CD8-positive, alpha-beta memory T cell (primary cell): ENCODE measurements at regions not wholly inside any gene's neighbourhood (a gene's known extent, or its start where the extent isn't known, plus 50 kb on each side); places are given as distances from the start of the nearest gene placed in this dataset.

Source experiments
- CTCF ChIA-PET: fragments of 350-600 bp; sonication (Branson Sonifier 250); formaldehyde crosslinking; loops from one replicate; lab custom pipeline; 2021; ENCODE audit warnings: antibody characterized with exemption; lab: Charles Lee
- POLR2A ChIA-PET: fragments of 350-600 bp; sonication (Branson Sonifier 250); formaldehyde crosslinking; loops from one replicate; lab custom pipeline; 2021; ENCODE audit warnings: antibody characterized with exemption; lab: Charles Lee
- DNase-seq, 5 donors: peaks; one replicate each; pipeline versions ENCODE4 v3.0.0 to v3.0.0-alpha.2; 2020 to 2022; ENCODE audit warnings: mixed read lengths in 1 of 5
- H3K27ac ChIP-seq: one replicate; pipeline ENCODE4 v1.7.0; 2013; ENCODE audit warnings: low read depth, mild to moderate bottlenecking, low read length, moderate library complexity
- H3K27me3 ChIP-seq: 2 replicates; pipeline ENCODE4 v1.7.0; 2013; ENCODE audit warnings: low read length, mild to moderate bottlenecking; ENCODE audit not compliant: insufficient read depth, poor library complexity, severe bottlenecking
- H3K36me3 ChIP-seq: 2 replicates; pipeline ENCODE4 v1.7.0; 2013; ENCODE audit warnings: mild to moderate bottlenecking, low read length, moderate library complexity; ENCODE audit not compliant: insufficient read depth
- H3K4me1 ChIP-seq: 2 replicates; pipeline ENCODE4 v1.7.0; 2013; ENCODE audit warnings: mild to moderate bottlenecking, low read length, moderate library complexity; ENCODE audit not compliant: insufficient read depth
- H3K4me3 ChIP-seq: 2 replicates; pipeline ENCODE4 v1.7.0; 2013; ENCODE audit warnings: mild to moderate bottlenecking, low read length
- H3K9me3 ChIP-seq: 2 replicates; pipeline ENCODE4 v1.7.0; 2013; ENCODE audit warnings: mild to moderate bottlenecking, low read length
- H3K27ac Mint-ChIP-seq, 8 donors: one replicate each; pipeline ENCODE4 v1.8.0; 2020 to 2021; ENCODE audit warnings: mixed read lengths in 8 of 8, mild to moderate bottlenecking in 6 of 8, inconsistent platforms in 3 of 8, moderate library complexity in 3 of 8
- H3K27me3 Mint-ChIP-seq, 2 donors: one replicate each; pipeline ENCODE4 v1.8.0; 2020 to 2021; ENCODE audit warnings: mixed read lengths in 2 of 2, mild to moderate bottlenecking in 1 of 2, moderate library complexity in 1 of 2
- H3K36me3 Mint-ChIP-seq, 3 donors: one replicate each; pipeline ENCODE4 v1.8.0; 2020 to 2021; ENCODE audit warnings: mixed read lengths in 3 of 3, inconsistent platforms in 1 of 3, mild to moderate bottlenecking in 1 of 3
- H3K4me1 Mint-ChIP-seq, 3 donors: one replicate each; pipeline ENCODE4 v1.8.0; 2020 to 2021; ENCODE audit warnings: mixed read lengths in 3 of 3, inconsistent platforms in 1 of 3, mild to moderate bottlenecking in 1 of 3
- H3K4me3 Mint-ChIP-seq, 7 donors: one replicate each; pipeline ENCODE4 v1.8.0; 2020 to 2021; ENCODE audit warnings: mixed read lengths in 7 of 7, mild to moderate bottlenecking in 6 of 7, moderate library complexity in 4 of 7, inconsistent platforms in 2 of 7
- H3K9me3 Mint-ChIP-seq, 5 donors: one replicate each; pipeline ENCODE4 v1.8.0; 2020 to 2022; ENCODE audit warnings: mixed read lengths in 5 of 5, mild to moderate bottlenecking in 3 of 5, moderate library complexity in 2 of 5, inconsistent platforms in 1 of 5

- H3K4me3 Mint-ChIP-seq = no peak overlapping the region
- Histone ChIP-seq H3K27ac (no peak overlapping the region), H3K4me1 (no peaks in the 10 kb centered on the region), H3K27me3 (no peaks in the 10 kb centered on the region), H3K9me3 (no peaks in the 10 kb centered on the region), H3K36me3 (no peaks in the 10 kb centered on the region), H3K4me3 (no peak overlapping the region)
- CTCF ChIA-PET = no interaction called here
- POLR2A ChIA-PET = no interaction called here
- no peaks in the 10 kb centered on the region for H3K36me3 Mint-ChIP-seq
- no peaks in the 10 kb centered on the region for H3K4me1 Mint-ChIP-seq
- no peak for DNase-seq
- H3K9me3 Mint-ChIP-seq = peaks cover 0 to 2% (median 0%) of the 10 kb centered on the region in 5 donors
- peaks cover 7 to 26% of the 10 kb centered on the region in 2 donors for H3K27me3 Mint-ChIP-seq
- H3K27ac Mint-ChIP-seq = no peak overlapping the region
Measured at GRCh38 chr2:173706936-173707335, 258.2 kb downstream of the SP3 start.

GRCh38 chr2:173708806-173709205, 256.4 kb downstream of the SP3 start:
- H3K4me1 Mint-ChIP-seq = no peaks in the 10 kb centered on the region
- H3K4me3 Mint-ChIP-seq = no peak overlapping the region
- Histone ChIP-seq H3K27ac (no peak overlapping the region), H3K4me3 (no peak overlapping the region), H3K36me3 (no peaks in the 10 kb centered on the region), H3K9me3 (no peaks in the 10 kb centered on the region), H3K4me1 (no peaks in the 10 kb centered on the region), H3K27me3 (no peaks in the 10 kb centered on the region)
- peaks cover 7 to 26% of the 10 kb centered on the region in 2 donors for H3K27me3 Mint-ChIP-seq
- no peak overlapping the region for H3K27ac Mint-ChIP-seq
- no peaks in the 10 kb centered on the region for H3K36me3 Mint-ChIP-seq
- no peak for DNase-seq
- ChIA-PET POLR2A (no interaction called here), CTCF (no interaction called here)
- peaks cover 0 to 2% (median 0%) of the 10 kb centered on the region in 5 donors for H3K9me3 Mint-ChIP-seq

GRCh38 chr2:173711816-173712215, 253.4 kb downstream of the SP3 start:
- H3K27me3 ChIP-seq = no peaks in the 10 kb centered on the region
- H3K4me3 Mint-ChIP-seq = no peak overlapping the region
- CTCF ChIA-PET = no interaction called here
- POLR2A ChIA-PET = no interaction called here
- H3K4me1 ChIP-seq = no peaks in the 10 kb centered on the region
- peaks cover 5 to 28% of the 10 kb centered on the region in 2 donors for H3K27me3 Mint-ChIP-seq
- H3K9me3 Mint-ChIP-seq = no peaks in the 10 kb centered on the region
- H3K27ac ChIP-seq = no peak overlapping the region
- H3K36me3 ChIP-seq = no peaks in the 10 kb centered on the region
- no peak overlapping the region for H3K27ac Mint-ChIP-seq
- H3K4me3 ChIP-seq = no peak overlapping the region
- H3K9me3 ChIP-seq = no peaks in the 10 kb centered on the region
- H3K36me3 Mint-ChIP-seq = no peaks in the 10 kb centered on the region
- DNase-seq = no peak
- no peaks in the 10 kb centered on the region for H3K4me1 Mint-ChIP-seq

GRCh38 chr2:173713904-173714555, 251.1 kb downstream of the SP3 start:
- H3K36me3 ChIP-seq = no peaks in the 10 kb centered on the region
- no peaks in the 10 kb centered on the region for H3K4me1 ChIP-seq
- H3K27me3 ChIP-seq = no peaks in the 10 kb centered on the region
- H3K4me3 Mint-ChIP-seq = no peak overlapping the region
- no peak overlapping the region for H3K27ac ChIP-seq
- no peaks in the 10 kb centered on the region for H3K4me1 Mint-ChIP-seq
- no peak for DNase-seq
- no peak overlapping the region for H3K27ac Mint-ChIP-seq
- no peaks in the 10 kb centered on the region for H3K9me3 ChIP-seq
- ChIA-PET CTCF (no interaction called here), POLR2A (no interaction called here)
- peaks cover 13 to 31% of the 10 kb centered on the region in 2 donors for H3K27me3 Mint-ChIP-seq
- no peak overlapping the region for H3K4me3 ChIP-seq
- H3K9me3 Mint-ChIP-seq = peaks cover 0 to 3% (median 0%) of the 10 kb centered on the region in 5 donors
- H3K36me3 Mint-ChIP-seq = no peaks in the 10 kb centered on the region

GRCh38 chr2:173715441-173715840, 249.7 kb downstream of the SP3 start:
- POLR2A ChIA-PET = no interaction called here

GRCh38 chr2:173716458-173717052, 248.6 kb downstream of the SP3 start:
- H3K27me3 Mint-ChIP-seq = peaks cover 15 to 48% of the 10 kb centered on the region in 2 donors
- no peak overlapping the region for H3K27ac Mint-ChIP-seq
- CTCF ChIA-PET = no interaction called here
- H3K27me3 ChIP-seq = no peaks in the 10 kb centered on the region
- no peak overlapping the region for H3K4me3 ChIP-seq
- H3K36me3 Mint-ChIP-seq = no peaks in the 10 kb centered on the region
- no peaks in the 10 kb centered on the region for H3K4me1 ChIP-seq
- no peaks in the 10 kb centered on the region for H3K4me1 Mint-ChIP-seq
- H3K36me3 ChIP-seq = no peaks in the 10 kb centered on the region
- H3K9me3 Mint-ChIP-seq = peaks cover 0 to 3% (median 0%) of the 10 kb centered on the region in 5 donors
- POLR2A ChIA-PET = no interaction called here
- DNase-seq = no peak
- H3K27ac ChIP-seq = no peak overlapping the region
- H3K9me3 ChIP-seq = no peaks in the 10 kb centered on the region
- H3K4me3 Mint-ChIP-seq = no peak overlapping the region

More at GRCh38 chr2:173715441-173715840, 249.7 kb downstream of the SP3 start:
- no peaks in the 10 kb centered on the region for H3K27me3 ChIP-seq
- H3K4me3 ChIP-seq = no peak overlapping the region
- Mint-ChIP-seq H3K27ac (no peak overlapping the region), H3K27me3 (peaks cover 13 to 40% of the 10 kb centered on the region in 2 donors), H3K36me3 (no peaks in the 10 kb centered on the region), H3K4me1 (no peaks in the 10 kb centered on the region), H3K9me3 (peaks cover 0 to 3% (median 0%) of the 10 kb centered on the region in 5 donors), H3K4me3 (no peak overlapping the region)
- DNase-seq = no peak
- no peaks in the 10 kb centered on the region for H3K4me1 ChIP-seq
- H3K9me3 ChIP-seq = no peaks in the 10 kb centered on the region
- no peak overlapping the region for H3K27ac ChIP-seq
- no peaks in the 10 kb centered on the region for H3K36me3 ChIP-seq
- CTCF ChIA-PET = no interaction called here

GRCh38 chr2:173719471-173719870, 245.7 kb downstream of the SP3 start:
- no peaks in the 10 kb centered on the region for H3K27me3 ChIP-seq
- ChIA-PET POLR2A (no interaction called here), CTCF (no interaction called here)
- no peaks in the 10 kb centered on the region for H3K4me1 ChIP-seq
- Mint-ChIP-seq H3K4me3 (no peak overlapping the region), H3K27me3 (peaks cover 20 to 67% of the 10 kb centered on the region in 2 donors), H3K36me3 (no peaks in the 10 kb centered on the region), H3K9me3 (peaks cover 0 to 3% (median 0%) of the 10 kb centered on the region in 5 donors), H3K4me1 (no peaks in the 10 kb centered on the region), H3K27ac (no peak overlapping the region)
- H3K36me3 ChIP-seq = no peaks in the 10 kb centered on the region
- no peaks in the 10 kb centered on the region for H3K9me3 ChIP-seq
- DNase-seq = no peak
- H3K27ac ChIP-seq = no peak overlapping the region
- H3K4me3 ChIP-seq = no peak overlapping the region

- DNase-seq = no peak
- POLR2A ChIA-PET = no interaction called here
- no peak overlapping the region for H3K27ac Mint-ChIP-seq
Measured at GRCh38 chr2:173720306-173720705, 244.9 kb downstream of the SP3 start.

More at GRCh38 chr2:173720306-173720705, 244.9 kb downstream of the SP3 start:
- Histone ChIP-seq H3K36me3 (no peaks in the 10 kb centered on the region), H3K4me3 (no peak overlapping the region), H3K27me3 (no peaks in the 10 kb centered on the region), H3K27ac (no peak overlapping the region), H3K9me3 (no peaks in the 10 kb centered on the region), H3K4me1 (no peaks in the 10 kb centered on the region)
- peaks cover 20 to 67% of the 10 kb centered on the region in 2 donors for H3K27me3 Mint-ChIP-seq
- peaks cover 0 to 3% (median 0%) of the 10 kb centered on the region in 5 donors for H3K9me3 Mint-ChIP-seq
- H3K36me3 Mint-ChIP-seq = no peaks in the 10 kb centered on the region
- no peaks in the 10 kb centered on the region for H3K4me1 Mint-ChIP-seq
- H3K4me3 Mint-ChIP-seq = no peak overlapping the region
- CTCF ChIA-PET = no interaction called here
